Sigmoid colon (tissue), 4 donors: ENCODE measurements at regions not wholly inside any gene's neighbourhood (a gene's known extent, or its start where the extent isn't known, plus 50 kb on each side); places are given as distances from the start of the nearest gene placed in this dataset.

Experiments
- CTCF ChIP-seq, 4 experiments: fragments of 450-650 bp in 3 of 4; fragments of 200-600 bp in 1 of 4; IDR thresholded peaks; one replicate each; pipeline ENCODE4 v1.5.1; 2016 to 2019; ENCODE audit warnings: antibody characterized with exemption in 4 of 4, mild to moderate bottlenecking in 3 of 4, moderate library complexity in 2 of 4
- EP300 ChIP-seq, 4 donors: sonication (generic); formaldehyde crosslinking; IDR thresholded peaks; one replicate each; pipeline ENCODE4 v1.6.1; 2017; ENCODE audit warnings: antibody characterized with exemption in 4 of 4
- POLR2AphosphoS5 ChIP-seq, 4 donors: sonication (generic); formaldehyde crosslinking; IDR thresholded peaks; one replicate each; pipeline ENCODE4 v1.6.1; 2017; ENCODE audit warnings: antibody characterized with exemption in 4 of 4

DNA sequence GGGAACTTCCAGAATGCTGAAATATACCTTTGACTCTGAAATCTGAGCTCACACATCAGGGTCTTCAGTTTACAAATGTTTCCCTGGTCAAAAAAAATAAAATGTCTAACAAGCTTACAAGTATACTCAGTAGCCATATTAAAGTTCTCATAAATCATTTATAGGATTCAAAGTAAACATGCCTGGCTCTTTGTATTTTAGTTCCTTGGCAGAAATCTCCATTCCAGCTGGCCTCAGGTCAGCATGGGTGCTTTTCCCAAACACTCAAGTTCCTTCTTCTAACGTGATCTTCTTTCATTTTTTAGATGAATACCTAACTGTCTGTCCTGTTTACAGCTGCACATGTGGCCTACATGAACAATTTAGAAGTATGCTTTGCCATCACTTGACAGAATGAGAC, 263.2 kb downstream of the GAS1 start:
- TF ChIP-seq CTCF (IDR thresholded peaks at IDR 0.05) (no peak), EP300 (IDR thresholded peaks at IDR 0.05) (no peak), POLR2AphosphoS5 (IDR thresholded peaks at IDR 0.05) (no peak)
